ENCODE measurements at regions not wholly inside any gene's neighbourhood (a gene's known extent, or its start where the extent isn't known, plus 50 kb on each side); places are given as distances from the start of the nearest gene placed in this dataset.
"Not testable (repeated sequence)": the region's sequence is repeated elsewhere in the genome, so short reads cannot be mapped to it uniquely, and the experiment has no call there.

DNA sequence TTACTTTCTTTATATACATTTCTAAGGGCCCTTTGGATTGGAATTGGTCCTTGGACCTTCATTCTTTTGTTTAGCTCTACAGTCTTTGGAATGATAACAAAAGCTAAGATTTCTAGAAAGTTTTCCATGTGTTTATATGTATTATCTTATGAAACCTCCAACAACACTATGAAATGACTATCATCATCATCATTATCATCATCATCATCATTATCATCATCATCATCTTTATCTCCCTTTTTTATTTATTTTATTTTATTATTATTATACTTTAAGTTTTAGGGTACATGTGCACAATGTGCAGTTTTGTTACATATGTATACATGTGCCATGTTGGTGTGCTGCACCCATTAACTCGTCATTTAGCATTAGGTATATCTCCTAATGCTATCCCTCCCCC lies 229.4 kb upstream of the ATP5MC3 start:
- TF ChIP-seq, protein P1, sequence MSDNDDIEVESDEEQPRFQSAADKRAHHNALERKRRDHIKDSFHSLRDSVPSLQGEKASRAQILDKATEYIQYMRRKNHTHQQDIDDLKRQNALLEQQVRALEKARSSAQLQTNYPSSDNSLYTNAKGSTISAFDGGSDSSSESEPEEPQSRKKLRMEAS (IDR thresholded peaks at IDR 0.05; ENCODE audit: insufficient read depth, insufficient read length), result not testable (repeated sequence)
- not testable (repeated sequence) for TF ChIP-seq FOS (IDR thresholded peaks at IDR 0.05; ENCODE audit: borderline replicate concordance, insufficient read depth, low read length); POLR2A (IDR thresholded peaks at IDR 0.05; ENCODE audit: low read depth, low read length)
- TF ChIP-seq, protein P2, sequence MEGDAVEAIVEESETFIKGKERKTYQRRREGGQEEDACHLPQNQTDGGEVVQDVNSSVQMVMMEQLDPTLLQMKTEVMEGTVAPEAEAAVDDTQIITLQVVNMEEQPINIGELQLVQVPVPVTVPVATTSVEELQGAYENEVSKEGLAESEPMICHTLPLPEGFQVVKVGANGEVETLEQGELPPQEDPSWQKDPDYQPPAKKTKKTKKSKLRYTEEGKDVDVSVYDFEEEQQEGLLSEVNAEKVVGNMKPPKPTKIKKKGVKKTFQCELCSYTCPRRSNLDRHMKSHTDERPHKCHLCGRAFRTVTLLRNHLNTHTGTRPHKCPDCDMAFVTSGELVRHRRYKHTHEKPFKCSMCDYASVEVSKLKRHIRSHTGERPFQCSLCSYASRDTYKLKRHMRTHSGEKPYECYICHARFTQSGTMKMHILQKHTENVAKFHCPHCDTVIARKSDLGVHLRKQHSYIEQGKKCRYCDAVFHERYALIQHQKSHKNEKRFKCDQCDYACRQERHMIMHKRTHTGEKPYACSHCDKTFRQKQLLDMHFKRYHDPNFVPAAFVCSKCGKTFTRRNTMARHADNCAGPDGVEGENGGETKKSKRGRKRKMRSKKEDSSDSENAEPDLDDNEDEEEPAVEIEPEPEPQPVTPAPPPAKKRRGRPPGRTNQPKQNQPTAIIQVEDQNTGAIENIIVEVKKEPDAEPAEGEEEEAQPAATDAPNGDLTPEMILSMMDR (IDR thresholded peaks at IDR 0.05; ENCODE audit: extremely low read depth in 1 of 2, insufficient read depth in 1 of 2, low read depth in 1 of 2, low read length in 2 of 2), result not testable (repeated sequence)

Measured in endothelial cell of umbilical vein (primary cell).